ENCODE measurements at regions not wholly inside any gene's neighbourhood (a gene's known extent, or its start where the extent isn't known, plus 50 kb on each side); places are given as distances from the start of the nearest gene placed in this dataset.

GRCh38 chr4:33890841-33891240 is 2353.5 kb downstream of the ARAP2 start (continued):
- TF ChIP-seq CHD7 (IDR thresholded peaks at IDR 0.05; ENCODE audit: insufficient replicate concordance, low read length) = no peak
- TF ChIP-seq YY1 (IDR thresholded peaks at IDR 0.05; ENCODE audit: low read depth, low read length) = no peak
- no peak for TF ChIP-seq RAD21 (IDR thresholded peaks at IDR 0.05 in 1 of 2, conservative IDR thresholded peaks at IDR 0.05 in 1 of 2; ENCODE audit: low read depth in 2 of 2, low read length in 2 of 2)
